HFFc6 (cell line): ENCODE measurements at regions not wholly inside any gene's neighbourhood (a gene's known extent, or its start where the extent isn't known, plus 50 kb on each side); places are given as distances from the start of the nearest gene placed in this dataset.
A peak's percentile ranks its signal among the peaks of the same experiment; 100 is the strongest.

Experiments
- DNase-seq: peaks from one replicate; pipeline ENCODE4 v3.0.0-alpha.2; 2018
- H3K27ac Mint-ChIP-seq: 2 replicates; pipeline ENCODE4 v1.8.0; 2020; ENCODE audit warnings: mild to moderate bottlenecking, mixed read lengths
- H3K27me3 Mint-ChIP-seq: 2 replicates; pipeline ENCODE4 v1.8.0; 2021; ENCODE audit warnings: mild to moderate bottlenecking, moderate library complexity, mixed read lengths; ENCODE audit not compliant: insufficient read depth
- H3K36me3 Mint-ChIP-seq: 2 replicates; pipeline ENCODE4 v1.8.0; 2021; ENCODE audit warnings: low read depth, mixed read lengths
- H3K4me1 Mint-ChIP-seq: 2 replicates; pipeline ENCODE4 v1.8.0; 2020; ENCODE audit warnings: low read depth, mixed read lengths
- H3K4me3 Mint-ChIP-seq: 2 replicates; pipeline ENCODE4 v1.8.0; 2020; ENCODE audit warnings: mild to moderate bottlenecking, moderate library complexity, mixed read lengths
- H3K9me3 Mint-ChIP-seq: 2 replicates; pipeline ENCODE4 v1.8.0; 2020; ENCODE audit warnings: mild to moderate bottlenecking, mixed read lengths
- TF ChIP-seq, protein P1 (sequence below): fragments of 200-600 bp; sonication (generic); IDR thresholded peaks from 2 replicates; pipeline ENCODE4 v1.5.0; 2021; ENCODE audit warnings: antibody characterized with exemption, mild to moderate bottlenecking

DNA sequence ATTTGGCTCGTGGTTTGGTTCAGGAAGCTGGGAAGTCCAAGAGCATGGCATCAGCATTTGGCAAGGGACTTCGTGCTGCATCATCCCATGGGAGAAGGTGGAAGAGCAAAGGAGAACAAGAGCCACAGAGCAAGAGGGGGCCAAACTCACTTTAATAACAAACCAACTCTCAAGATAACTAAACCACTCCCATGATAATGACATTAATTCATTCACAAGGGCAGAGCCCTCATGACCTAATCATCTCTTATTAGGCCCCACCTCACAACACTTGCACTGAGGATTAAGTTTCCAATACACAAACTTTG is 113.4 kb upstream of the ATXN3L start:
- TF ChIP-seq, protein P1, sequence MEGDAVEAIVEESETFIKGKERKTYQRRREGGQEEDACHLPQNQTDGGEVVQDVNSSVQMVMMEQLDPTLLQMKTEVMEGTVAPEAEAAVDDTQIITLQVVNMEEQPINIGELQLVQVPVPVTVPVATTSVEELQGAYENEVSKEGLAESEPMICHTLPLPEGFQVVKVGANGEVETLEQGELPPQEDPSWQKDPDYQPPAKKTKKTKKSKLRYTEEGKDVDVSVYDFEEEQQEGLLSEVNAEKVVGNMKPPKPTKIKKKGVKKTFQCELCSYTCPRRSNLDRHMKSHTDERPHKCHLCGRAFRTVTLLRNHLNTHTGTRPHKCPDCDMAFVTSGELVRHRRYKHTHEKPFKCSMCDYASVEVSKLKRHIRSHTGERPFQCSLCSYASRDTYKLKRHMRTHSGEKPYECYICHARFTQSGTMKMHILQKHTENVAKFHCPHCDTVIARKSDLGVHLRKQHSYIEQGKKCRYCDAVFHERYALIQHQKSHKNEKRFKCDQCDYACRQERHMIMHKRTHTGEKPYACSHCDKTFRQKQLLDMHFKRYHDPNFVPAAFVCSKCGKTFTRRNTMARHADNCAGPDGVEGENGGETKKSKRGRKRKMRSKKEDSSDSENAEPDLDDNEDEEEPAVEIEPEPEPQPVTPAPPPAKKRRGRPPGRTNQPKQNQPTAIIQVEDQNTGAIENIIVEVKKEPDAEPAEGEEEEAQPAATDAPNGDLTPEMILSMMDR = no peak
- Mint-ChIP-seq H3K27ac (peak overlapping the region; percentile 93), H3K36me3 (0 out of 2 replicates have a peak, but pooled peaks cover 5% of the 10 kb centered on the region), H3K4me1 (peaks cover 29% of the 10 kb centered on the region), H3K4me3 (peak overlapping the region; percentile 45), H3K27me3 (no peaks in the 10 kb centered on the region), H3K9me3 (no peaks in the 10 kb centered on the region)
- peak; percentile 56 for DNase-seq

DNA sequence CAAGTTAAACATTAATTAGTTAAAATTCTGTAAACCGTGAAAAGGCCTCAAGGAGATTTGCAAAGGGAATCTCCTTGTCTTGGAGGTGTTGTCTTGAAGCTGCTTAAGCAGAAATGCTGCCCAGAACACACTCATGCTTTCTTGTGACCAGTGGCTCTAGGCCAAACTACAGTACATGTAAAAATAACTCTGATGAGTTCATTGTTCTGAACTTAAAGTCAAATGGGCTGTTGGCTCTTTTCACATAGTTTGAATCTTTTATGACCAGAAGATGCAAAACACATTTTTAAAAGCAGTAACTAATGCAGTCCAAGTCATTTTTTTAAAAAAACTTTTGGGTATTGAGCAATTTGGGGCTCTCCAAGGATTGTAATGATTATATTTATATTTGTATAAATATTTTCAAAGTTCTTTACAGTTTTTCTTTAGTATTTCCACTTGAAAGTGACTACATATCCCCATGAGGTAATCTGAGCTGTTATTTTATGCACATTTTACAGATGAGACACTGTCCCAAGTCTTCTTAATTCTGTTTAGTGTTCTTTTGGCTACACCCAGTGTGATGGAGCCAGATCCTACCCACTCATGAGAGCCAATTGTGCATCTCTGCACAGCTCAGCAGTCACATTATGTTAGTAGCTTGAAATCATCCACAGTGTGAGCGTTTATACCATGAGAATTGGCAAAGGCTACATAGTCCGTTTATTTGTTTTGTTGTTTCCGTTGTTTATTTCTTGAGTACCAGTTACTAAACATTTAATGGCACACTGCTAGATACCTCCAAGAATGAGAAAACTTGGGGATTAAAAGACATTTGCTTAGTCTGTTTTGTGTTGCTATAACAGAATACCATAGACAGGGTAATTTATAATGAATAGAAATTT is 112.8 kb upstream of the ATXN3L start:
- Mint-ChIP-seq H3K4me1 (peaks cover 35% of the 10 kb centered on the region), H3K9me3 (no peaks in the 10 kb centered on the region), H3K27me3 (no peaks in the 10 kb centered on the region), H3K4me3 (peak overlapping the region; percentile 45), H3K36me3 (0 out of 2 replicates have a peak, but pooled peaks cover 5% of the 10 kb centered on the region), H3K27ac (peak overlapping the region; percentile 93)
- DNase-seq = peak; percentile 93
- TF ChIP-seq, protein P1 = no peak

DNA sequence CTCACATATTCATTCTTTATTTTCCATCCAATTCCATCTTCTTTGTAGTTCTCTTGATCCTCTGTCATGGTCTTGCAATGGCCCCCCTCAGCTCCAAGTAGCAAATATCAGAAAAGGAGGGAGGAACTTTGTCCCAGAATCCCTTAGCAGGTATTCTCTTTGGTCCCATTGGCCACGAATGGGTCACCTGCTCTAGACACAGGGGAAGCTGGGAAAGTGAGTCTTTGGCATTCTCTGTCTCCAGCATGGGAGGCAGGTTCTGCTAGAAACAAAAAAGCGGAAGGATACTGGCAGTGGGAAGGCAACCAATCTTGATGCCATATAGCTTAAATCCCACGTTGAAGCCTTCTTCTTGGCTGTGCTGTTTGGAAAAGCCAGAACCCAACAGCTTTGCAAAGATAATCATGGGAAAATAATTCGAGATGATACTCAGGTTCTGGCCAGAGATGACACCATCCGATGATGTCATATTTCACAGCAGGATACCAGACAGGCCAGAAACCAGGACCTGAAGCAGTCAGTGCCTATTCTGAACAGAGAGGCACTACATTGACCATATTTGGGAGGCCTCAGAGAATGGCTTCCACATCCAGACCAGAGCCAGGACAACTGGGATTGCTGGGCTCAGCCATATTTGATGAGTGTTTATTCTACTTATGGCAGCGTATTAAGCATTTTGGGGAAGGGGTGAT is 110.4 kb upstream of the ATXN3L start:
- peak overlapping the region; percentile 89; the same call in 1 of the 2 replicates for H3K27ac Mint-ChIP-seq
- no peak overlapping the region for H3K4me3 Mint-ChIP-seq
- DNase-seq = no peak
- H3K36me3 Mint-ChIP-seq = 0 out of 2 replicates have a peak, but pooled peaks cover 5% of the 10 kb centered on the region
- H3K27me3 Mint-ChIP-seq = no peaks in the 10 kb centered on the region
- TF ChIP-seq, protein P1 = no peak
- H3K4me1 Mint-ChIP-seq = peaks cover 42% of the 10 kb centered on the region
- no peaks in the 10 kb centered on the region for H3K9me3 Mint-ChIP-seq

DNA sequence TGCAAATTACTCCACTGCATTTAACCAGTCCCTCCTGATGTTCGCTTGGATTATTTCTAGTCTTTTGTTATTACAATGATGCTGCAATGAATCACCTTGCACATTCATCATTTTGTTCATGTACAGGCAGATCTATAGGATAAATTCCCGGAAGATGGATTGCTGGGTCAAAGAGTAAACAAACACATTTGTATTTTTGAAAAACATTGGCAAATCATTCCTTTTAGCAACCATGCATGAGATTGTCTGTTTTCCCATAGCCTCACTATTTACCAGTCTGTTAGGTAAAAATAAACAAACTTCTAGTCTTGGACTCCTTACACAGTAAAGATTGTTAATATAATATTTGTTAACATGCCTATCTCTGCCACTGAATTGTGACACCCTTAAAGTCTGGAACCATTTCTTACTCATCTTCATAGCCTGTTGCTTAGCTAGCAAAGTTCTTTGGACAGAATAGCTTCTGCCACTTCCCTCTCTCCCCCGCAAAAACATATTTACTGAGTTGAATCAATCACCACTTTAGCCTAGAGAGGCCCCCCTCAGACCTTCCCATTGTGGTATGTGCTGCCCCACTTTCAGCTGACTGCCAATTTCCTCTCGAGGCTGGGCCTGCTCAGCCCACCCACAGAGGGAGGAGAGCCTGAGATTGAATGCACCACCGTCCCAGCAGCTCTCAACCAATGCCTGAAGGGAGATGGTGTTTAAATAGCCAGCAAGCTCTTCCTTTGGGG is 108.4 kb upstream of the ATXN3L start:
- Mint-ChIP-seq H3K4me1 (peaks cover 45% of the 10 kb centered on the region), H3K36me3 (0 out of 2 replicates have a peak, but pooled peaks cover 2% of the 10 kb centered on the region), H3K9me3 (no peaks in the 10 kb centered on the region), H3K27me3 (no peaks in the 10 kb centered on the region), H3K27ac (peak overlapping the region; percentile 89), H3K4me3 (peak overlapping the region; percentile 57)
- TF ChIP-seq, protein P1 = no peak
- peak; percentile 47 for DNase-seq

DNA sequence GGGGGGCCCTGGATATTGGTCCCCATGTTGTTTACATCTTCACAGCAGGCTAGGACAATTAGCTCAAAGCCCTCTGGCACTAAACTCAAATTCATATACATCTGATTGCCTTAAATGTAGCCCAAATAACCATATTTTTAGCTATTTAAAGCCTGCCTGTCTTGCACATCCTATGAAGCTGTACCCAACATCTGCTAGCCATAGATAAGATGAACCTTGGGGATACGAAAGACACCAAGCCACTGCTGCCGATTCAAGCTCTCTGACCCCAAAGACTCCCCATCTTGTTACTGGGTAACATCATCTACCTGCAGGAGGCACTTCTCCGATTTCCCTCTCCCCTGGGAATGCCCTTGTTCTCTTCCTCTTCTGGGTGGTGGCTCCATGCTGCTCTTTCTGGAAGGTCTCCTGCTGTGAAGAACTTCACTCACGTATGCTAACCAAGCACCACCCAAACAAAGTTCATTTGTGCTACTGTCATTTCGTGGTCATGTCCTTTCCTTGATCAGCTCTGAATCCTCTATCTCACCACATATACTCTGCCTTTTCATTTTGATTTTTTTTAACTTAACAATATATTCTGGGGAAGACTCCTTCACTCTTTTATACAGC is 107.7 kb upstream of the ATXN3L start:
- Mint-ChIP-seq H3K4me3 (peak overlapping the region; percentile 19; the same call in 1 of the 2 replicates), H3K36me3 (no peaks in the 10 kb centered on the region), H3K27me3 (no peaks in the 10 kb centered on the region; the same call in 1 of the 2 replicates), H3K9me3 (no peaks in the 10 kb centered on the region), H3K4me1 (peaks cover 38% of the 10 kb centered on the region), H3K27ac (peak overlapping the region; percentile 89)
- TF ChIP-seq, protein P1 = no peak
- DNase-seq = no peak
